ENCODE measurements at regions not wholly inside any gene's neighbourhood (a gene's known extent, or its start where the extent isn't known, plus 50 kb on each side); places are given as distances from the start of the nearest gene placed in this dataset.

DNA sequence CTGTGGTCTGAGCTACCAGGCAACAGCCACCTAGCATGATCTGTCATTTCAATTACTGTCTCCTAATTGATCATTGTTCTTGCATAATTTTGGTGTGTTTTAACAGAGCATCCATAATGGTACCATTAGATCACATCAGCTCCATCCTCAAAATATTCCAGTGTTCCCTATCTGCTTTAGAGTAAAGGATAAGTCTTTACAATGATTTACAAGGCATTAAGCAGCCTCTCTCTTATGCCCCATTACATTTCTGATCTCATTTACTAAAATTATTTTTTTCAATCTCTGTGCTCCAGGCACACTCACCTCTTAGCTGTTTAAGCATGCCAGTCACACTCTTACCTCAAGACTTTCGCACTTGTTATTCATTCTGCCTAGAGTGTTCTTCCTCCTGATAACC is 389.9 kb upstream of the PTPRD start:
- 38 to 56% methylated on average over 1 of the region's 1 CpG for WGBS, 2 donors
- Histone ChIP-seq H3K4me1 (no peaks in the 10 kb centered on the region), H3K27me3 (no peaks in the 10 kb centered on the region), H3K27ac (no peak overlapping the region), H3K4me3 (no peak overlapping the region), H3K9me3 (no peaks in the 10 kb centered on the region), H3K36me3 (ENCODE audit: low read depth, missing control alignments) (no peaks in the 10 kb centered on the region)
- intact Hi-C loops (cut with DNase I; ENCODE audit: low total_unique reads), result no loop called here
- no peak for DNase-seq
- no peak for TF ChIP-seq POLR2A (IDR thresholded peaks at IDR 0.05)
- TF ChIP-seq, protein P1, sequence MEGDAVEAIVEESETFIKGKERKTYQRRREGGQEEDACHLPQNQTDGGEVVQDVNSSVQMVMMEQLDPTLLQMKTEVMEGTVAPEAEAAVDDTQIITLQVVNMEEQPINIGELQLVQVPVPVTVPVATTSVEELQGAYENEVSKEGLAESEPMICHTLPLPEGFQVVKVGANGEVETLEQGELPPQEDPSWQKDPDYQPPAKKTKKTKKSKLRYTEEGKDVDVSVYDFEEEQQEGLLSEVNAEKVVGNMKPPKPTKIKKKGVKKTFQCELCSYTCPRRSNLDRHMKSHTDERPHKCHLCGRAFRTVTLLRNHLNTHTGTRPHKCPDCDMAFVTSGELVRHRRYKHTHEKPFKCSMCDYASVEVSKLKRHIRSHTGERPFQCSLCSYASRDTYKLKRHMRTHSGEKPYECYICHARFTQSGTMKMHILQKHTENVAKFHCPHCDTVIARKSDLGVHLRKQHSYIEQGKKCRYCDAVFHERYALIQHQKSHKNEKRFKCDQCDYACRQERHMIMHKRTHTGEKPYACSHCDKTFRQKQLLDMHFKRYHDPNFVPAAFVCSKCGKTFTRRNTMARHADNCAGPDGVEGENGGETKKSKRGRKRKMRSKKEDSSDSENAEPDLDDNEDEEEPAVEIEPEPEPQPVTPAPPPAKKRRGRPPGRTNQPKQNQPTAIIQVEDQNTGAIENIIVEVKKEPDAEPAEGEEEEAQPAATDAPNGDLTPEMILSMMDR (IDR thresholded peaks at IDR 0.05), result no peak

DNA sequence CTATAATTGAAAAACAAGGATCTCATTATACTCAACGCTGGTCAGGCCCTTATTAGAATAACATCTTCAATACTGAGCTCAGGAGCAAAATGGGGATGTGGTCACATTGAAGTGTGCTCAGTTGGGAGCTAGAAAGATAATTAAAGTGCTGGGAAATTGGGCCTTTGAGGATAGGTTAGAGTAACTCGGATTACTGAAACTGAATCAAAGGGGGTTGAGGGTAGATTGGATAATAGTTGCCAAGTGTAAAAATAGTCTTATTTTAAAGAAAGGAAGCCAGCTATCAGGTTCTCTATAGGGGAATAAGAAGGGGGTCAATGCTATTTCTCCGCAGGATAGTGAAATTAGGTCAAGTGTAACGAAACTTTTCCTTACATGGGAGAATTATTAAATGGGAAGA is 391.0 kb upstream of the PTPRD start:
- DNase-seq, result no peak

DNA sequence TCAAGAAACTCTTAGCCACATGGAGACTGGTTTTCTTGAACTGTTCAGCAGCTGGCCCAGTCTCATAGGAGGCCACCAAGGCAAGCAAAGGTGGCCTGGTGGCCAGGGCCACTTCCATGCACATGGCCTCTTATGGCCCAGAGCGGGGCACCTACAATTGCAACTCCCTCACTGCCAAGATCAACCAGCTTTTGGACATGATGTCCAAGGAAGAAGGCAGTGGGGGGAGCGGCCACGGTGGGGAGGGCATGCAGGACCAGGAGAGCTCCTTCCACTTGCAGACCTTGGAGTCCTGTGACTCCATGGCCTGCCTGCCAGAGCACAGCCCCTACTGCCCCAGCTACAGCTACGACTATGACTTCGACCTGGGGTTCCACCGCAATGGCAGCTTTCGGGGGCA is 398.9 kb upstream of the PTPRD start:
- no peak overlapping the region for H3K4me3 ChIP-seq
- no peaks in the 10 kb centered on the region for H3K4me1 ChIP-seq
- H3K9me3 ChIP-seq, result no peaks in the 10 kb centered on the region
- no peaks in the 10 kb centered on the region for H3K36me3 ChIP-seq (ENCODE audit: low read depth, missing control alignments)
- TF ChIP-seq, protein P1 (IDR thresholded peaks at IDR 0.05), result no peak
- TF ChIP-seq POLR2A (IDR thresholded peaks at IDR 0.05), result no peak
- intact Hi-C loops (cut with DNase I; ENCODE audit: low total_unique reads), result no loop called here
- no peak for DNase-seq
- WGBS, 2 donors, result 92 to 95% methylated on average over 7 of the region's 7 CpGs
- H3K27ac ChIP-seq, result no peak overlapping the region
- H3K27me3 ChIP-seq, result no peaks in the 10 kb centered on the region

More for the DNA sequence above, 391.0 kb upstream of the PTPRD start:
- H3K4me3 ChIP-seq, result no peak overlapping the region
- no peaks in the 10 kb centered on the region for H3K27me3 ChIP-seq
- intact Hi-C loops (cut with DNase I; ENCODE audit: low total_unique reads), result no loop called here
- no peaks in the 10 kb centered on the region for H3K36me3 ChIP-seq (ENCODE audit: low read depth, missing control alignments)
- no peak overlapping the region for H3K27ac ChIP-seq
- no peaks in the 10 kb centered on the region for H3K9me3 ChIP-seq
- 82 to 86% methylated on average over 4 of the region's 4 CpGs for WGBS, 2 donors
- no peak for TF ChIP-seq POLR2A (IDR thresholded peaks at IDR 0.05)
- TF ChIP-seq, protein P1 (IDR thresholded peaks at IDR 0.05), result no peak
- H3K4me1 ChIP-seq, result no peaks in the 10 kb centered on the region

DNA sequence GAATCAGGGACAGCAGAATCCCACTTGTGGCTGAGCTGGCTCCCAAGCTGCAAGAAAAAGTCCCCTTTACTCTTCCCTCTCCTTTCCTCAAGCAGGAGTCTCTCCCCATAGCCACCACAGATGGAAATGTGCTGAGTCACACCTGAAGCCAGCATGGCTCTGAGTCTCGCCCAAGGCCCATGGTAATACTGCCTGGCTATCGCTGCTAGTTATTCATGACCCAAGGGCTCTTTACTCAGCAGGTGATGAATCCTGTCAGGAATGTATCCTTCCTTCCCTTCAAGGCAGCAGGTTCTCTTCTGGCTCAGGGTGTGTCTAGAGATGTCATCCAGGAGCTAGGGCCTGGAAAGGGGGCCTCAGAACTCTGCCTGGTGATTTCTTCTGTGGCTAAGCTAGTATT is 403.3 kb upstream of the PTPRD start:
- H3K27ac ChIP-seq, result no peak overlapping the region
- H3K9me3 ChIP-seq, result no peaks in the 10 kb centered on the region
- H3K4me1 ChIP-seq, result no peaks in the 10 kb centered on the region
- no peaks in the 10 kb centered on the region for H3K27me3 ChIP-seq
- whole genome bisulfite sequencing, 2 donors, result 98% methylated on average over 2 of the region's 2 CpGs; no CpG with 5 or more reads in 1 of the 2 donors
- H3K36me3 ChIP-seq (ENCODE audit: low read depth, missing control alignments), result no peaks in the 10 kb centered on the region
- intact Hi-C loops (cut with DNase I; ENCODE audit: low total_unique reads), result no loop called here
- H3K4me3 ChIP-seq, result no peak overlapping the region
- no peak for DNase-seq
- TF ChIP-seq, protein P1 (IDR thresholded peaks at IDR 0.05), result no peak
- no peak for TF ChIP-seq POLR2A (IDR thresholded peaks at IDR 0.05)

DNA sequence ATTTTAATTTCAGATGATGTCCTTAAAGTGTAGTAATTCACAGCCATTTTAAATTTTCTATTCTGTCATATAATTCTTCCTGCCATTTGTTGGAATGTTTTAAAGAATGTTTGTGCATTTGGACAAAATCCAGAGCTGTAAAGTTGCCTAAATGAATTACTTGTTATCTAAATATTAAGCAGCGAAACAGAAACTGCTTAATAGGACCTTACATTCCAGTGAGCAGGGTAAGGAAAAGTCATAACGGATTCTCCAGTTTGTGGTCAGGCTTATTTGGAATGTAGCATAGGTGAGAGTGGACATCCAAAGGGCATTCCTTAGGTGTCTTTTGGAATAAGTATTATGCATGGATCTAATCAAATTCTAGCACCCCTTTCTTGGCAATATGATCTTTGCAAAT is 410.4 kb upstream of the PTPRD start:
- intact Hi-C loops (cut with DNase I; ENCODE audit: low total_unique reads), result no loop called here
- no peak overlapping the region for H3K27ac ChIP-seq
- H3K36me3 ChIP-seq (ENCODE audit: low read depth, missing control alignments), result no peaks in the 10 kb centered on the region
- 40 to 47% methylated on average over 2 of the region's 2 CpGs for WGBS, 2 donors
- H3K4me3 ChIP-seq, result no peak overlapping the region
- H3K9me3 ChIP-seq, result no peaks in the 10 kb centered on the region
- no peaks in the 10 kb centered on the region for H3K27me3 ChIP-seq
- TF ChIP-seq, protein P1 (IDR thresholded peaks at IDR 0.05), result no peak
- TF ChIP-seq POLR2A (IDR thresholded peaks at IDR 0.05), result no peak
- H3K4me1 ChIP-seq, result no peaks in the 10 kb centered on the region
- DNase-seq, result no peak
